ENCODE measurements at regions not wholly inside any gene's neighbourhood (a gene's known extent, or its start where the extent isn't known, plus 50 kb on each side); places are given as distances from the start of the nearest gene placed in this dataset.

DNA sequence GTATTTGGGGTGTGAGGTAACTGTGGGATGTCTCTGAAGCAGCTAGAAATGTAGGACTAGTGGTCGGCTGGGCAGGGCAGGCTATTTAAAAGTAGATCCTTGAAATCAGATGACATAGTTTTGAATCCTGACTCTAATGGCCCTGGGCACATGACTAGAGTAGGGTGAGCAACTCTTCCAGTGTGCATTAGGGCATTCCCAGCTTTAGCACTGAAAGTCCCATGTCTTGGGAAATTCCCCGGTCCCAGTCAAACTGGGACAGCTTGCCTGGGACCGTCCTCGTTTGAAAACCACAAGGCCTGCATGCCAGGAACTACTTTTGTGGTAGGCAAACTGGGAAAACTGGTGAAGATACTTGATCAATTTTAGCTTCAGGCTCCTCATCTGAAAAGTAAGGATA is 255.3 kb downstream of the PTEN start:
- no peak for TF ChIP-seq POLR2A (IDR thresholded peaks at IDR 0.05; ENCODE audit: low read length)
- TF ChIP-seq GATA1 (IDR thresholded peaks at IDR 0.05; ENCODE audit: low read depth, low read length), result no peak

Measured in erythroblast (primary cell).